ENCODE measurements at regions not wholly inside any gene's neighbourhood (a gene's known extent, or its start where the extent isn't known, plus 50 kb on each side); places are given as distances from the start of the nearest gene placed in this dataset.

DNA sequence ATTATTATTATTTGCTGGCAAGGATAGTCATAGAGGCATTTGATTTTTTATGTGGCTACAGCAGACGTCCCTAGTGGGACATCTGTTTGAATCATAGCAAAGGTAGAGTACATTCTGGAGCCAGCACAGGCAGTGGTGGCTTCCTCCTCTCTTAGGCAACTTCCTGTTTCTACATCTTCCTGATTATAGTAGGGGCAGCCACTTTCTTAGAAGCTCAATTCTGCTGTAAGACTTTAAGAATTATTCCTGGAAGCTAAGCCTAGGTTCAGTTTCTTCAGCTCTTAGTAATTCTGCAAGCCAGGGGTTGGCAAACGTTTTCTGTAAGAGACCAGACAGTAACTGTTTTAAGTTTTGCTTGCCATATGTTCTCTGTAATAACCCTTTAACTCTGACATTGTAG, 129.3 kb upstream of the TENM4 start:
- TF ChIP-seq SUZ12 (IDR thresholded peaks at IDR 0.05; ENCODE audit: extremely low read depth, insufficient read depth, insufficient read length) (no peak), ZNF274 (IDR thresholded peaks at IDR 0.05; ENCODE audit: low read depth, low read length) (no peak), YY1 (IDR thresholded peaks at IDR 0.05; ENCODE audit: insufficient read depth, insufficient read length) (no peak)
